CD4-positive, CD25-positive, alpha-beta regulatory T cell (primary cell): ENCODE measurements at regions not wholly inside any gene's neighbourhood (a gene's known extent, or its start where the extent isn't known, plus 50 kb on each side); places are given as distances from the start of the nearest gene placed in this dataset.

ENCODE experiments used
- ATAC-seq, 2 donors: fragments of 150-1000 bp; cut with Tn5 transposase; one replicate each; pipeline ENCODE4 v1.10.0; 2021; ENCODE audit warnings: low read depth in 2 of 2, moderate number of reproducible peaks in 2 of 2, moderate library complexity in 1 of 2
- DNase-seq, 3 donors: peaks; one replicate each; pipeline versions ENCODE4 v3.0.0 to v3.0.0-alpha.2; 2012 to 2022; ENCODE audit warnings: mixed read lengths in 1 of 3
- H3K27ac ChIP-seq: one replicate; pipeline ENCODE4 v1.7.0; 2013; ENCODE audit warnings: mild to moderate bottlenecking, low read length; ENCODE audit not compliant: insufficient read depth, poor library complexity, severe bottlenecking
- H3K27me3 ChIP-seq: one replicate; pipeline ENCODE4 v1.7.0; 2013; ENCODE audit warnings: low read length; ENCODE audit not compliant: control insufficient read depth, insufficient read depth
- H3K36me3 ChIP-seq: one replicate; pipeline ENCODE4 v1.7.0; 2013; ENCODE audit warnings: mild to moderate bottlenecking, low read length, moderate library complexity; ENCODE audit not compliant: control insufficient read depth, insufficient read depth
- H3K4me1 ChIP-seq: 2 replicates; pipeline ENCODE4 v1.7.0; 2013; ENCODE audit warnings: mild to moderate bottlenecking, low read length; ENCODE audit not compliant: insufficient read depth, control insufficient read depth, poor library complexity, severe bottlenecking
- H3K4me3 ChIP-seq: one replicate; pipeline ENCODE4 v1.7.0; 2013; ENCODE audit warnings: low read depth, mild to moderate bottlenecking, low read length, moderate library complexity
- H3K9me3 ChIP-seq, 2 experiments: 1 replicate in 1 of 2; 2 replicates in 1 of 2; pipeline ENCODE4 v1.7.0; 2013; ENCODE audit warnings: low read length in 2 of 2, mild to moderate bottlenecking in 1 of 2, moderate library complexity in 1 of 2; ENCODE audit not compliant: control insufficient read depth in 2 of 2
- H3K27ac Mint-ChIP-seq, 3 donors: one replicate each; pipeline ENCODE4 v1.8.0; 2020 to 2022; ENCODE audit warnings: mild to moderate bottlenecking in 3 of 3, mixed read lengths in 3 of 3, moderate library complexity in 2 of 3
- H3K27me3 Mint-ChIP-seq: one replicate; pipeline ENCODE4 v1.8.0; 2022; ENCODE audit warnings: mild to moderate bottlenecking, mixed read lengths
- H3K36me3 Mint-ChIP-seq: one replicate; pipeline ENCODE4 v1.8.0; 2020; ENCODE audit warnings: mixed read lengths
- H3K4me1 Mint-ChIP-seq, 4 donors: one replicate each; pipeline ENCODE4 v1.8.0; 2020 to 2022; ENCODE audit warnings: mixed read lengths in 4 of 4, mild to moderate bottlenecking in 1 of 4
- H3K4me3 Mint-ChIP-seq, 4 donors: one replicate each; pipeline ENCODE4 v1.8.0; 2020 to 2022; ENCODE audit warnings: mild to moderate bottlenecking in 4 of 4, mixed read lengths in 4 of 4, moderate library complexity in 3 of 4
- H3K9me3 Mint-ChIP-seq, 7 donors: one replicate each; pipeline ENCODE4 v1.8.0; 2020 to 2022; ENCODE audit warnings: mixed read lengths in 7 of 7, mild to moderate bottlenecking in 3 of 7, moderate library complexity in 2 of 7

DNA sequence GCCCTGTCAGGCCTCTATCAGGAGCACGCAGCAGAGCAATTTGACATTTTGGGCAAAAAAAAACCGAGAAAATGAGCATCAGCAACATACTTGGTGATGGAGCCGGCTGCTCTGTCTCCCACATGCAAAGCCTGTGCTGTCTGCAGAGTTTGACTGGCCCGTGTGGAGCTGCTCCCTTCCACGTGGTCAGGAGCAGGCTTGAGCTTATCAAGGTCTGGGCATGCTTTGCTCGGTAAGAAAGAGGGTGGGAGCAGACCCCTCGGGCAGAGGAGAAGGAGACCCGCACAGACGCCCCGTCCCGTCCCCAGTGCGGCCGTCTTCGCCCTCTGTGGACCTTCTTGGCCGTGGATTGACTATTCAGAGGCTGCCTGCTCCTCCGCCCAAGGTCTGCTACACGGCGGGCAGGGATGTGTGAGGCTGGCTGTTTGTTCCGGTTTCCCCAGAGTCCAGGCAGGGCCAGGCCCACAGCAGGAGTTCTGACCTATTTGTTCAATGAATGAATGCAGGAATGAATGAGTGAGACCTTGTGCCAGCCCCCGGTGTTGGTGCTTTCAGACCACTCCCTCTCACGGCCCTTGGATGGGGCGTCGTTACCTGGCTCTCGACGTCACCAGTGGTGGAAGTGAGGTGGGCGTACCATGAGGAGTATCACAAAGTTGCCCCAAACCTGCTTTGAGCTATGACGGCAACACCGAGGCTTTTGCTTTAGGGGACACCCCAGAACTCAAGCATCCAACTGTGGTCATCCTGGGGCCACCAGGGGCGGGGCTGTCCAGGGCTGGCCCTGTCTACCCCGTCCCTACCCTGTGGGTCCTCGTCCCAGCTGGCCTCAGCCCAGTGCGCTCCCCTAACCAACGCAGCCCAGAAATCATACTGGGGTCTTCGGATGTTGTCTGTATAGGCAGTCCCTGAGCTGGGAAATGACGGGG lies 54.7 kb upstream of the ADRA2C start:
- ATAC-seq (no peak), DNase-seq (no peak)
- Mint-ChIP-seq H3K4me1 (no peaks in the 10 kb centered on the region), H3K27me3 (no peaks in the 10 kb centered on the region), H3K36me3 (no peaks in the 10 kb centered on the region), H3K4me3 (no peak overlapping the region), H3K9me3 (no peaks in the 10 kb centered on the region), H3K27ac (no peak overlapping the region)
- no peak overlapping the region for H3K27ac ChIP-seq
- no peaks in the 10 kb centered on the region for H3K27me3 ChIP-seq
- no peaks in the 10 kb centered on the region for H3K4me1 ChIP-seq
- H3K4me3 ChIP-seq: no peak overlapping the region
- no peaks in the 10 kb centered on the region for H3K9me3 ChIP-seq
- H3K36me3 ChIP-seq: no peaks in the 10 kb centered on the region

DNA sequence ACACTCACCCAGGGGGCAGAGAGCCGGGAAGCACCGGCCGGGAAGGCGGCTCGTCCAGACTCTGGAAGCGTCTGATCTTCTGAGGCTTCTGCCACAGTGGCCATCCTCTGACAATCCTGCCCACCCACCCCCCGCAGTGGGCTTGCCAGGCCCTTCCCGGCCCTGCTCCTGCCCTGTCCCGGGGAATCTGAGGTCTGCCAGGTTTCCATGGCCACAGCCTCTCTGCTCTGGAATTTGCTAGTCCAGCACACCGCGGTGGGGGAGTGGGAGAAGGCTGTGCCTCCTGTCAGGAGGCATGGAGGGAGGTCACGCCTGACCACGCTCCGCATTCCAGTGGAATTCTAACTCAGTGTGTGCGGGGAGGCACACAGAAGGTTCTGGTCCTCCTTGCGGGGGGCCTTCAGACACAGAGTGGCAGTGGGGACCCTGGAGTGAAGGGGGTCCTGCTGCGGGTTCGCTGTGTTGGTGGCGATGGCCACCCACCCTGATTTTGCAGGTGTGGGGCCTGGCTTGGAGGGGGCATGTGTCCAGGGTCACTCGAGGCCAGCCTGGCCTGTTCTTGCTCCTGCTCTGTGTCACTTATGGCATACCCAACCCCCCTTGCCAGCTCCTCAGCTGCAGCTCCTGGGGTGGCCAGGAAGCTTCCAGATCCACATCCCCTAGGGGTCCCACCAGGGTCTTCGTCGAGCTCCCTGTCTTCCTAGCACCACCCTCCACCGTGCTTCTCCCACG lies 55.6 kb upstream of the ADRA2C start:
- Histone ChIP-seq H3K36me3 (no peaks in the 10 kb centered on the region), H3K4me3 (no peak overlapping the region), H3K27ac (no peak overlapping the region), H3K9me3 (no peaks in the 10 kb centered on the region), H3K27me3 (no peaks in the 10 kb centered on the region), H3K4me1 (no peaks in the 10 kb centered on the region)
- ATAC-seq (no peak), DNase-seq (no peak)
- Mint-ChIP-seq H3K27me3 (no peaks in the 10 kb centered on the region), H3K9me3 (no peaks in the 10 kb centered on the region), H3K4me1 (no peaks in the 10 kb centered on the region), H3K4me3 (no peak overlapping the region), H3K27ac (no peak overlapping the region), H3K36me3 (no peaks in the 10 kb centered on the region)

DNA sequence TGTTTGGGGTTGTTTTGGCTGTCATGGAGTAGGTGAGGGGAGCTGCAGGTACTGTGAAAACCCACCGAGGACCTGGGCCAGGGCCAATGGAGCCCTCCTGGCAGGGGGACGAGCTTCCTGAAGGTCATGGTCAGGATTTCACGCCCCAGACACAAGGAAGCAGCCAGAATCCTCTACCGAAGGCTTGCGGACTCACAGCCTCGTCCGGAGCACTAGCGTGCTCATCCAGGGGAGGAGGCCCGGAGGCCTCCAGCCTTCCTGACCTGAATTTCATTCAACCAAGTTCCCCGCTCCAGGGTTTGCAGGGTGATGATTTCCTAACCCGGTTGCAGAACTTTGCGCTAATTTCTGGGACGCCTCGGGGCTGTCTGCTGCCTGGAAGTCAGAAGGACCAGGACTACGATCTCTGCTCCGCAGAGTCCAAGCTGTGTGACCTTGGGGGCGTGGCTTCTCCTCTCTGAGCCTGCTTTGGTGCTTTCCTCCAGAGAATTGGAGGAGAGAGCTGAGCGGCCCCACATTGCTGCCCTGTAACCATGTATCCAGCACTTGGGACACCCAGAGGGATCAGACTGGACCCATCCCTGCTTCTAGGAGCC lies 56.2 kb upstream of the ADRA2C start:
- no peak overlapping the region for H3K27ac Mint-ChIP-seq
- Histone ChIP-seq H3K36me3 (no peaks in the 10 kb centered on the region), H3K4me1 (no peaks in the 10 kb centered on the region), H3K9me3 (no peaks in the 10 kb centered on the region), H3K4me3 (no peak overlapping the region), H3K27ac (no peak overlapping the region), H3K27me3 (no peaks in the 10 kb centered on the region)
- H3K27me3 Mint-ChIP-seq: no peaks in the 10 kb centered on the region
- no peaks in the 10 kb centered on the region for H3K36me3 Mint-ChIP-seq
- DNase-seq (no peak), ATAC-seq (no peak)
- no peaks in the 10 kb centered on the region for H3K9me3 Mint-ChIP-seq
- H3K4me3 Mint-ChIP-seq: no peak overlapping the region
- no peaks in the 10 kb centered on the region for H3K4me1 Mint-ChIP-seq

DNA sequence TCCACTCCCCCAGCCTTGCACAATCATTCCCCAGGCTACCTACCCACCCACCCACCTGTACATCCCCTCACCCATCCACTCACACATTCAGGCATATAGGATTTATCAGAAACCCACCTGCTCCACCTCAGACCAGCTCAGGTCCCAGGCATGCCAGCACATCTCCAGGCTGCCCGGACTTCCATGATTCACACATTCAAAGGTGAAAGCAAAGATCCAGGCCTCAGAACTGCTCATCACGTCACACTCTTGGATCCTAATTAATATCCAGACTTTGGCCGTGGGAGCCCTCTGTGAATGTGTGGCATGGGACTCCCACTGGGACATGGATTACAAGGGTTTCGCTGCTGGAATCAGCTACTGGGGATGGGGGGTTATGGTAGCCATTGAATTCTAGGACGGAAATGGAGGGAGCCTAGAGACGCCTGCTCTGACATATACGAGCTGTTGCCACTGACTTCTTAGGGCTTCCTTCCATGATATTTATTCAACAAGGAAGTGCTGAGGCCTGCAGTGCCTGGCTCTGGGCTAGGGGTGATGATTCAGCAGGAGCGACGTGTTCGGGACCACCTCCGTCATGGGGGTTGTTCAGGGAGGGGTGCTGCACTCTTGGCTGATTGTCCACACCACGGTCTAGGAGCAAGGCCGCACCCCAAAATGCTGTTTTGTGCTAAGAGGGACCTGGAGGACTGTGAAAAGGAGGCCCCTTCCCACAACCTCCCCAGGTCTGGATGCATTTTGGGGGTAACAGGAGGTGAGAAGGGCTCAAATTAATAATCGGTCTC lies 56.9 kb upstream of the ADRA2C start:
- H3K27me3 Mint-ChIP-seq: no peaks in the 10 kb centered on the region
- no peaks in the 10 kb centered on the region for H3K36me3 Mint-ChIP-seq
- Histone ChIP-seq H3K27ac (no peak overlapping the region), H3K4me1 (no peaks in the 10 kb centered on the region), H3K9me3 (no peaks in the 10 kb centered on the region), H3K27me3 (no peaks in the 10 kb centered on the region), H3K4me3 (no peak overlapping the region), H3K36me3 (no peaks in the 10 kb centered on the region)
- ATAC-seq: no peak
- H3K4me3 Mint-ChIP-seq: no peak overlapping the region
- no peaks in the 10 kb centered on the region for H3K4me1 Mint-ChIP-seq
- no peak overlapping the region for H3K27ac Mint-ChIP-seq
- no peak for DNase-seq
- H3K9me3 Mint-ChIP-seq: no peaks in the 10 kb centered on the region

DNA sequence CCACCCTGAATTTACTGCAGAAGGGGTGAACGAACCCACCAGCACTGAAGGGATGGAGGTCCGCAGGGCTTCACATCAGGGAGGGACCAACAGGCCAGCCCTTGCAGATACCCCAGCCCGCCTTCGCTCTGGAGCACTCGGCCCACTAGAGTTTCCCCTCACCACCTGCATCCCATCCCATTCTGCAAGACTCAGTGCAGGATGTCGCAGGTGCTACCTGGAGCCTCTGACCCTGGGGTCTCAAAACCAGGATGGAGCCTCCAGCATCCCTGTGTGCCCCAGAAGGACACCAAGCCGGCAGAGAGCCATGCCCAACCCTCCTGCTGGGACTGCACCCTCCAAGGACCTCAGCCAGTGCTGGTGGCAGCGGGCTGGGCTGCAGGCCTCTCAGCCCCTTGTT lies 57.6 kb upstream of the ADRA2C start:
- no peaks in the 10 kb centered on the region for H3K4me1 Mint-ChIP-seq
- DNase-seq (no peak), ATAC-seq (no peak)
- Histone ChIP-seq H3K9me3 (no peaks in the 10 kb centered on the region), H3K4me1 (no peaks in the 10 kb centered on the region), H3K36me3 (no peaks in the 10 kb centered on the region), H3K27ac (no peak overlapping the region), H3K27me3 (no peaks in the 10 kb centered on the region), H3K4me3 (no peak overlapping the region)
- no peaks in the 10 kb centered on the region for H3K36me3 Mint-ChIP-seq
- H3K9me3 Mint-ChIP-seq: no peaks in the 10 kb centered on the region
- H3K27me3 Mint-ChIP-seq: no peaks in the 10 kb centered on the region
- H3K4me3 Mint-ChIP-seq: no peak overlapping the region
- H3K27ac Mint-ChIP-seq: no peak overlapping the region

DNA sequence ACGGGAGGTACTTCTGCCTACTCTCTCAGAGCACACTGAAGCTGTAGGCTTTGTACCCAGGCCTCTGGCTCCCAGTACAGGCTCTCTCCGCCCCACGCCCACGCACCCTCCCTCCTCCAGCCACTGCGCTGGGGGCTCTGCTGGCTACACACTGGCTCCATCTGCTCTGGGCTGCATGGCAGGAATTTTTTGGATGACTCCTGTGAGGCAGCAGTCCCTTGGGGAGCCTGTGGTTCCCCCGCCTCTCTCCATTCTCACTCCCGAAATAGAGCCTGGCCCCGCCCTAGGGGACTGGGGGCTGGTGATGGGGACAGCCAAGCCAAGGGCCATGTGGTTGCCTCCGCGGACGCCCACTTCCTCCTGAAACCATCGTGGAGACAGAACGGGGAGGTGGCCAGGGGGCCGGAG lies 58.1 kb upstream of the ADRA2C start:
- ATAC-seq (no peak), DNase-seq (no peak)
- H3K27ac ChIP-seq: no peak overlapping the region
- H3K27me3 ChIP-seq: no peaks in the 10 kb centered on the region
- H3K9me3 ChIP-seq: no peaks in the 10 kb centered on the region
- H3K27ac Mint-ChIP-seq: no peak overlapping the region
- no peaks in the 10 kb centered on the region for H3K36me3 Mint-ChIP-seq
- H3K4me3 Mint-ChIP-seq: no peak overlapping the region
- no peaks in the 10 kb centered on the region for H3K4me1 Mint-ChIP-seq
- H3K27me3 Mint-ChIP-seq: no peaks in the 10 kb centered on the region
- no peaks in the 10 kb centered on the region for H3K4me1 ChIP-seq
- no peaks in the 10 kb centered on the region for H3K36me3 ChIP-seq
- no peak overlapping the region for H3K4me3 ChIP-seq
- H3K9me3 Mint-ChIP-seq: no peaks in the 10 kb centered on the region

DNA sequence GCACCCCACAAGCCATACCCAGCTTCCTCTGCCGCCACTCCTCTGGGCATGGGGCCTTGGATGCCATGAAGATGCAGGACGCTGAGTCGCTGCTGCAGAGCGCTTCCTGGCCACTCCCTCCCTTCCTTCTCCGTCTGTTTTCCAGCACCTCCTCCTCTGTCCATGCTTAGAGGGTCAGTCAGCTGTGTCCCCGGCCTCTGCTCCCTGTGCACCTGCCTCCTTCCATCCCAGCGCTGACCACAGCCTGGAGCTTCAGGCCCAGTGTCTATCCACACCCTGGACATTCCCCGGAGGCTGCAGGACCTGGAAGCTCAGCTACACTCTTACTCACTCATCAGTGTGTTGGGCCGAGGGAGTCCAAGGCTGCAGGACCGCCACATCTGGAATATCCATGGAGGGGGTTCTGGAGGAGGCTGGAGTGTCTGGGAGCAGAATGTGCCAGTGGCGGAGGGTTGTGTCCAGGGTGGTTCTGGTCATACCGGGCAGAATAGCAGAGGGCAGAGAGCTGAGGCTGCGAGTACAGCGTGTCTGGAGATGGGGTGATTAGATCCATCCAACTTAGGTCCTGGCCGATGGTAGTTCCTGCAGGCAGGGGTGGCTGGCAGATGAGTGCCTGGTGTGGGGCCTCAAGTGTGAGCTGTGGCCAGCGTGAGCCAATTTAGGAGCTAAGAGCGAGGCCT lies 58.6 kb upstream of the ADRA2C start:
- Histone ChIP-seq H3K27ac (no peak overlapping the region), H3K9me3 (no peaks in the 10 kb centered on the region), H3K36me3 (no peaks in the 10 kb centered on the region), H3K4me1 (no peaks in the 10 kb centered on the region), H3K4me3 (no peak overlapping the region), H3K27me3 (no peaks in the 10 kb centered on the region)
- no peak overlapping the region for H3K27ac Mint-ChIP-seq
- H3K27me3 Mint-ChIP-seq: no peaks in the 10 kb centered on the region
- no peak for ATAC-seq
- H3K9me3 Mint-ChIP-seq: no peaks in the 10 kb centered on the region
- H3K4me1 Mint-ChIP-seq: no peaks in the 10 kb centered on the region
- no peak overlapping the region for H3K4me3 Mint-ChIP-seq
- DNase-seq: no peak
- no peaks in the 10 kb centered on the region for H3K36me3 Mint-ChIP-seq
